ENCODE measurements at regions not wholly inside any gene's neighbourhood (a gene's known extent, or its start where the extent isn't known, plus 50 kb on each side); places are given as distances from the start of the nearest gene placed in this dataset.
A peak's percentile ranks its signal among the peaks of the same experiment; 100 is the strongest.
"Not testable (repeated sequence)": the region's sequence is repeated elsewhere in the genome, so short reads cannot be mapped to it uniquely, and the experiment has no call there.

GRCh38 chr12:87336814-87337336, 692.3 kb downstream of the C12orf50 start:
- Histone ChIP-seq H3K9me3 (ENCODE audit: control insufficient read depth in 2 of 2, low read length in 2 of 2) (peaks cover 0 to 6% of the 10 kb centered on the region in 2 experiments), H3K27ac (ENCODE audit: insufficient read depth, low read length, poor library complexity, severe bottlenecking) (no peak overlapping the region), H3K4me3 (ENCODE audit: low read depth, low read length) (no peak overlapping the region), H3K36me3 (ENCODE audit: control insufficient read depth, insufficient read depth, low read length) (no peaks in the 10 kb centered on the region), H3K4me1 (ENCODE audit: control insufficient read depth, insufficient read depth, low read length, poor library complexity, severe bottlenecking) (no peaks in the 10 kb centered on the region), H3K27me3 (ENCODE audit: control insufficient read depth, insufficient read depth, low read length) (no peaks in the 10 kb centered on the region)
- H3K4me1 Mint-ChIP-seq, result no peaks in the 10 kb centered on the region
- H3K36me3 Mint-ChIP-seq, result no peaks in the 10 kb centered on the region
- DNase-seq (no peak), ATAC-seq (ENCODE audit: low read depth in 2 of 2) (no peak)
- H3K4me3 Mint-ChIP-seq, result no peak overlapping the region
- no peaks in the 10 kb centered on the region for H3K27me3 Mint-ChIP-seq
- H3K27ac Mint-ChIP-seq, result no peak overlapping the region
- H3K9me3 Mint-ChIP-seq, result peaks cover 0 to 9% (median 3%) of the 10 kb centered on the region in 7 donors

GRCh38 chr12:87332987-87333726, 696.0 kb downstream of the C12orf50 start:
- H3K4me3 Mint-ChIP-seq, result no peak overlapping the region
- DNase-seq, result no peak
- no peaks in the 10 kb centered on the region for H3K36me3 Mint-ChIP-seq
- Histone ChIP-seq H3K4me3 (ENCODE audit: low read depth, low read length) (no peak overlapping the region), H3K36me3 (ENCODE audit: control insufficient read depth, insufficient read depth, low read length) (no peaks in the 10 kb centered on the region), H3K4me1 (ENCODE audit: control insufficient read depth, insufficient read depth, low read length, poor library complexity, severe bottlenecking) (no peaks in the 10 kb centered on the region), H3K9me3 (ENCODE audit: control insufficient read depth in 2 of 2, low read length in 2 of 2) (peaks cover 0 to 6% of the 10 kb centered on the region in 2 experiments), H3K27ac (ENCODE audit: insufficient read depth, low read length, poor library complexity, severe bottlenecking) (no peak overlapping the region), H3K27me3 (ENCODE audit: control insufficient read depth, insufficient read depth, low read length) (no peaks in the 10 kb centered on the region)
- ATAC-seq (ENCODE audit: low read depth in 2 of 2), result no peak
- no peaks in the 10 kb centered on the region for H3K27me3 Mint-ChIP-seq
- peaks cover 0 to 5% (median 2%) of the 10 kb centered on the region in 7 donors for H3K9me3 Mint-ChIP-seq
- H3K27ac Mint-ChIP-seq, result no peak overlapping the region
- H3K4me1 Mint-ChIP-seq, result no peaks in the 10 kb centered on the region

- not testable (repeated sequence) for H3K4me3 ChIP-seq (ENCODE audit: low read depth, low read length); H3K4me1 ChIP-seq (ENCODE audit: control insufficient read depth, insufficient read depth, low read length, poor library complexity, severe bottlenecking); H3K27ac ChIP-seq (ENCODE audit: insufficient read depth, low read length, poor library complexity, severe bottlenecking); H3K27me3 ChIP-seq (ENCODE audit: control insufficient read depth, insufficient read depth, low read length); DNase-seq; H3K27me3 Mint-ChIP-seq; H3K9me3 ChIP-seq (ENCODE audit: control insufficient read depth in 2 of 2, low read length in 2 of 2); H3K4me3 Mint-ChIP-seq; H3K36me3 ChIP-seq (ENCODE audit: control insufficient read depth, insufficient read depth, low read length); H3K9me3 Mint-ChIP-seq; H3K36me3 Mint-ChIP-seq; H3K4me1 Mint-ChIP-seq; ATAC-seq (ENCODE audit: low read depth in 2 of 2)
- H3K27ac Mint-ChIP-seq, result peak overlapping the region in 1 of 3 donors; percentile 20
Observed at GRCh38 chr12:87330071-87330555, 699.1 kb downstream of the C12orf50 start.

- ATAC-seq (ENCODE audit: low read depth in 2 of 2) (no peak), DNase-seq (no peak)
- no peak overlapping the region for H3K27ac Mint-ChIP-seq
- Histone ChIP-seq H3K4me3 (ENCODE audit: low read depth, low read length) (no peak overlapping the region), H3K9me3 (ENCODE audit: control insufficient read depth in 2 of 2, low read length in 2 of 2) (peaks cover 0 to 4% of the 10 kb centered on the region in 2 experiments), H3K36me3 (ENCODE audit: control insufficient read depth, insufficient read depth, low read length) (no peaks in the 10 kb centered on the region), H3K27ac (ENCODE audit: insufficient read depth, low read length, poor library complexity, severe bottlenecking) (no peak overlapping the region), H3K27me3 (ENCODE audit: control insufficient read depth, insufficient read depth, low read length) (no peaks in the 10 kb centered on the region), H3K4me1 (ENCODE audit: control insufficient read depth, insufficient read depth, low read length, poor library complexity, severe bottlenecking) (no peaks in the 10 kb centered on the region)
- H3K36me3 Mint-ChIP-seq, result no peaks in the 10 kb centered on the region
- H3K27me3 Mint-ChIP-seq, result no peaks in the 10 kb centered on the region
- H3K9me3 Mint-ChIP-seq, result peaks cover 0 to 4% (median 2%) of the 10 kb centered on the region in 7 donors
- no peaks in the 10 kb centered on the region for H3K4me1 Mint-ChIP-seq
- no peak overlapping the region for H3K4me3 Mint-ChIP-seq
Observed at GRCh38 chr12:87329076-87329863, 699.9 kb downstream of the C12orf50 start.

- Histone ChIP-seq H3K36me3 (ENCODE audit: control insufficient read depth, insufficient read depth, low read length) (no peaks in the 10 kb centered on the region), H3K4me1 (ENCODE audit: control insufficient read depth, insufficient read depth, low read length, poor library complexity, severe bottlenecking) (no peaks in the 10 kb centered on the region), H3K9me3 (ENCODE audit: control insufficient read depth in 2 of 2, low read length in 2 of 2) (no peaks in the 10 kb centered on the region), H3K27ac (ENCODE audit: insufficient read depth, low read length, poor library complexity, severe bottlenecking) (no peak overlapping the region), H3K4me3 (ENCODE audit: low read depth, low read length) (no peak overlapping the region), H3K27me3 (ENCODE audit: control insufficient read depth, insufficient read depth, low read length) (no peaks in the 10 kb centered on the region)
- H3K9me3 Mint-ChIP-seq, result peaks cover 0 to 16% (median 3%) of the 10 kb centered on the region in 7 donors
- H3K27ac Mint-ChIP-seq, result no peak overlapping the region
- H3K36me3 Mint-ChIP-seq, result no peaks in the 10 kb centered on the region
- no peaks in the 10 kb centered on the region for H3K4me1 Mint-ChIP-seq
- ATAC-seq (ENCODE audit: low read depth in 2 of 2), result no peak
- no peak for DNase-seq
- H3K27me3 Mint-ChIP-seq, result no peaks in the 10 kb centered on the region
- no peak overlapping the region for H3K4me3 Mint-ChIP-seq
Observed at GRCh38 chr12:87323369-87323768, 705.8 kb downstream of the C12orf50 start.

GRCh38 chr12:87320724-87321123, 708.5 kb downstream of the C12orf50 start:
- no peaks in the 10 kb centered on the region for H3K9me3 ChIP-seq (ENCODE audit: control insufficient read depth in 2 of 2, low read length in 2 of 2)
- ATAC-seq (ENCODE audit: low read depth in 2 of 2) (no peak), DNase-seq (no peak)
- no peaks in the 10 kb centered on the region for H3K27me3 ChIP-seq (ENCODE audit: control insufficient read depth, insufficient read depth, low read length)
- H3K4me1 ChIP-seq (ENCODE audit: control insufficient read depth, insufficient read depth, low read length, poor library complexity, severe bottlenecking), result no peaks in the 10 kb centered on the region
- Mint-ChIP-seq H3K27me3 (no peaks in the 10 kb centered on the region), H3K36me3 (no peaks in the 10 kb centered on the region), H3K4me3 (no peak overlapping the region), H3K27ac (no peak overlapping the region), H3K4me1 (no peaks in the 10 kb centered on the region), H3K9me3 (peaks cover 0 to 20% (median 2%) of the 10 kb centered on the region in 7 donors)
- H3K27ac ChIP-seq (ENCODE audit: insufficient read depth, low read length, poor library complexity, severe bottlenecking), result no peak overlapping the region
- H3K36me3 ChIP-seq (ENCODE audit: control insufficient read depth, insufficient read depth, low read length), result no peaks in the 10 kb centered on the region
- no peak overlapping the region for H3K4me3 ChIP-seq (ENCODE audit: low read depth, low read length)

- Histone ChIP-seq H3K36me3 (ENCODE audit: control insufficient read depth, insufficient read depth, low read length) (no peaks in the 10 kb centered on the region), H3K4me3 (ENCODE audit: low read depth, low read length) (no peak overlapping the region), H3K27me3 (ENCODE audit: control insufficient read depth, insufficient read depth, low read length) (no peaks in the 10 kb centered on the region), H3K4me1 (ENCODE audit: control insufficient read depth, insufficient read depth, low read length, poor library complexity, severe bottlenecking) (no peaks in the 10 kb centered on the region), H3K9me3 (ENCODE audit: control insufficient read depth in 2 of 2, low read length in 2 of 2) (no peaks in the 10 kb centered on the region), H3K27ac (ENCODE audit: insufficient read depth, low read length, poor library complexity, severe bottlenecking) (no peak overlapping the region)
- Mint-ChIP-seq H3K9me3 (peaks cover 0 to 14% (median 3%) of the 10 kb centered on the region in 7 donors), H3K4me1 (no peaks in the 10 kb centered on the region), H3K27me3 (no peaks in the 10 kb centered on the region), H3K27ac (peak overlapping the region in 1 of 3 donors; percentile 57), H3K36me3 (no peaks in the 10 kb centered on the region), H3K4me3 (no peak overlapping the region)
- DNase-seq, result no peak
- ATAC-seq (ENCODE audit: low read depth in 2 of 2), result no peak
Observed at GRCh38 chr12:87317302-87317701, 711.9 kb downstream of the C12orf50 start.
